Cardiac muscle cell (in vitro differentiated cells and primary cell): ENCODE measurements at regions not wholly inside any gene's neighbourhood (a gene's known extent, or its start where the extent isn't known, plus 50 kb on each side); places are given as distances from the start of the nearest gene placed in this dataset.

Experiments
- DNase-seq, 2 donors: peaks; one replicate each; pipeline versions ENCODE4 v3.0.0 to v3.0.0-alpha.2; 2010 to 2017; ENCODE audit warnings: low read depth in 1 of 2, low spot score in 1 of 2
- H3K27ac ChIP-seq: fragments of 200-600 bp; sonication (generic); 2 replicates; pipeline ENCODE4 v1.5.1; 2016
- H3K27me3 ChIP-seq: fragments of 200-600 bp; sonication (generic); 2 replicates; pipeline ENCODE4 v1.6.0; 2016; ENCODE audit warnings: control low read depth
- H3K36me3 ChIP-seq: fragments of 200-600 bp; sonication (generic); 2 replicates; pipeline ENCODE4 v1.5.1; 2016; ENCODE audit warnings: control low read depth
- H3K4me1 ChIP-seq: fragments of 200-600 bp; sonication (generic); 2 replicates; pipeline ENCODE4 v1.8.1; 2017; ENCODE audit warnings: low read depth, mild to moderate bottlenecking, mixed run types
- H3K4me3 ChIP-seq: fragments of 200-600 bp; sonication (generic); 2 replicates; pipeline ENCODE4 v1.5.1; 2016; ENCODE audit warnings: mild to moderate bottlenecking
- H3K9me3 ChIP-seq: fragments of 200-600 bp; sonication (generic); 2 replicates; pipeline ENCODE4 v1.5.1; 2017; ENCODE audit warnings: low read depth, mild to moderate bottlenecking, control low read depth
- CTCF ChIP-seq: IDR thresholded peaks from 2 replicates; pipeline ENCODE4 v1.5.1; 2012; ENCODE audit warnings: low read depth, mild to moderate bottlenecking, low read length

GRCh38 chr5:88938488-88938887 lies 55.5 kb upstream of the MEF2C start:
- Histone ChIP-seq H3K27me3 (no peaks in the 10 kb centered on the region), H3K4me1 (no peaks in the 10 kb centered on the region), H3K4me3 (no peak overlapping the region), H3K36me3 (no peaks in the 10 kb centered on the region), H3K9me3 (no peaks in the 10 kb centered on the region), H3K27ac (no peak overlapping the region)
- no peak for DNase-seq
- TF ChIP-seq CTCF, result no peak

- H3K27me3 ChIP-seq, result no peaks in the 10 kb centered on the region
- no peaks in the 10 kb centered on the region for H3K4me1 ChIP-seq
- no peaks in the 10 kb centered on the region for H3K36me3 ChIP-seq
- no peak overlapping the region for H3K27ac ChIP-seq
- no peak overlapping the region for H3K4me3 ChIP-seq
- no peaks in the 10 kb centered on the region for H3K9me3 ChIP-seq
- DNase-seq, result no peak
- TF ChIP-seq CTCF, result no peak
These were observed 54.4 kb upstream of the MEF2C start for GRCh38 chr5:88937406-88937805.

GRCh38 chr5:88934439-88934838 lies 51.5 kb upstream of the MEF2C start:
- H3K27ac ChIP-seq, result no peak overlapping the region
- no peak for DNase-seq
- no peaks in the 10 kb centered on the region for H3K9me3 ChIP-seq
- H3K36me3 ChIP-seq, result no peaks in the 10 kb centered on the region
- no peak for TF ChIP-seq CTCF
- no peak overlapping the region for H3K4me3 ChIP-seq
- H3K4me1 ChIP-seq, result peaks cover 11% of the 10 kb centered on the region
- H3K27me3 ChIP-seq, result no peaks in the 10 kb centered on the region
